GM12878 (cell line): ENCODE measurements at regions not wholly inside any gene's neighbourhood (a gene's known extent, or its start where the extent isn't known, plus 50 kb on each side); places are given as distances from the start of the nearest gene placed in this dataset.

Experiments used
- ATF3 ChIP-seq: IDR thresholded peaks from 2 replicates; pipeline ENCODE4 v1.6.1; 2011; ENCODE audit warnings: low read depth, mild to moderate bottlenecking, low read length, moderate library complexity, borderline replicate concordance; ENCODE audit errors: extremely low read depth
- BCL11A ChIP-seq: IDR thresholded peaks from 2 replicates; pipeline ENCODE4 v1.6.1; 2011; ENCODE audit warnings: low read depth, low read length
- BRCA1 ChIP-seq: IDR thresholded peaks from 2 replicates; pipeline ENCODE4 v1.6.1; 2011; ENCODE audit warnings: low read depth, low read length, improper control_type of control experiment
- CTCF ChIP-seq, 3 experiments: IDR thresholded peaks in 2 of 3; conservative IDR thresholded peaks in 1 of 3; 2 replicates each; pipeline ENCODE4 v1.5.1; 2011; ENCODE audit warnings: low read depth in 3 of 3, low read length in 3 of 3, mild to moderate bottlenecking in 3 of 3, control low read depth in 2 of 3, moderate library complexity in 2 of 3, inconsistent platforms in 1 of 3, mixed read lengths in 1 of 3; ENCODE audit not compliant: control insufficient read depth in 2 of 3, insufficient read depth in 1 of 3; ENCODE audit errors: extremely low read depth in 1 of 3
- ELK1 ChIP-seq: IDR thresholded peaks from 2 replicates; pipeline ENCODE4 v1.6.1; 2012; ENCODE audit warnings: low read depth, low read length, improper control_type of control experiment
- ETV6 ChIP-seq, 2 experiments: fragments of 450-650 bp in 1 of 2; IDR thresholded peaks in 1 of 2; conservative IDR thresholded peaks in 1 of 2; 2 replicates each; pipeline ENCODE4 v1.6.1; 2014; ENCODE audit warnings: antibody characterized with exemption in 1 of 2, borderline replicate concordance in 1 of 2, low read depth in 1 of 2, mild to moderate bottlenecking in 1 of 2, moderate library complexity in 1 of 2
- EZH2 ChIP-seq: IDR thresholded peaks from 2 replicates; pipeline ENCODE4 v1.6.1; 2012; ENCODE audit warnings: low read depth, mild to moderate bottlenecking, control low read depth, inconsistent platforms, low read length, borderline replicate concordance; ENCODE audit not compliant: control insufficient read depth
- HDGF ChIP-seq: fragments of 450-650 bp; IDR thresholded peaks from 2 replicates; pipeline ENCODE4 v1.6.1; 2016; ENCODE audit warnings: antibody characterized with exemption
- JUND ChIP-seq: IDR thresholded peaks from 2 replicates; pipeline ENCODE4 v1.6.1; 2012; ENCODE audit warnings: low read depth, mild to moderate bottlenecking, low read length, improper control_type of control experiment, moderate library complexity
- POLR2A ChIP-seq: IDR thresholded peaks from 2 replicates; pipeline ENCODE4 v1.6.1; 2011; ENCODE audit warnings: low read depth, mild to moderate bottlenecking, low read length
- USF1 ChIP-seq: IDR thresholded peaks from 2 replicates; pipeline ENCODE4 v1.6.1; 2011; ENCODE audit warnings: borderline replicate concordance, low read depth, mild to moderate bottlenecking, moderate library complexity, mixed read lengths, low read length; ENCODE audit not compliant: insufficient read depth; ENCODE audit errors: extremely low read length
- YY1 ChIP-seq: IDR thresholded peaks from 2 replicates; pipeline ENCODE4 v1.6.1; 2011; ENCODE audit warnings: low read depth, mild to moderate bottlenecking, low read length
- ZBTB33 ChIP-seq: fragments of 450-650 bp; IDR thresholded peaks from 2 replicates; pipeline ENCODE4 v1.6.1; 2017; ENCODE audit warnings: mild to moderate bottlenecking
- ZNF384 ChIP-seq: IDR thresholded peaks from 2 replicates; pipeline ENCODE4 v1.6.1; 2012; ENCODE audit warnings: low read depth, mild to moderate bottlenecking, low read length, improper control_type of control experiment, borderline replicate concordance

- TF ChIP-seq ETV6 (conservative IDR thresholded peaks at IDR 0.05 in 1 of 2, IDR thresholded peaks at IDR 0.05 in 1 of 2; ENCODE audit: borderline replicate concordance in 1 of 2, low read depth in 1 of 2) (no peak), CTCF (IDR thresholded peaks at IDR 0.05 in 2 of 3, conservative IDR thresholded peaks at IDR 0.05 in 1 of 3; ENCODE audit: control insufficient read depth in 2 of 3, extremely low read depth in 1 of 3, insufficient read depth in 1 of 3, low read depth in 3 of 3, low read length in 3 of 3) (no peak), YY1 (no peak), ZNF384 (no peak), BRCA1 (no peak), ATF3 (no peak), BCL11A (no peak), ZBTB33 (no peak), POLR2A (no peak), HDGF (no peak), JUND (no peak), ELK1 (no peak), EZH2 (no peak), USF1 (no peak)
These were observed 354.0 kb upstream of the NRP1 start for GRCh38 chr10:33688506-33688905.
